AG10803 (cell line): ENCODE measurements at regions not wholly inside any gene's neighbourhood (a gene's known extent, or its start where the extent isn't known, plus 50 kb on each side); places are given as distances from the start of the nearest gene placed in this dataset.

Source experiments
- DNase-seq: peaks from one replicate; pipeline ENCODE4 v3.0.0; 2010; ENCODE audit warnings: low read depth
- H3K4me3 ChIP-seq: 2 replicates; pipeline ENCODE4 v1.5.1; 2011; ENCODE audit warnings: mild to moderate bottlenecking, low read length, control low read depth
- TF ChIP-seq, protein P1 (sequence below): conservative IDR thresholded peaks from 2 replicates; pipeline ENCODE4 v1.5.1; 2011; ENCODE audit warnings: mild to moderate bottlenecking, low read length, control low read depth, inconsistent platforms

DNA sequence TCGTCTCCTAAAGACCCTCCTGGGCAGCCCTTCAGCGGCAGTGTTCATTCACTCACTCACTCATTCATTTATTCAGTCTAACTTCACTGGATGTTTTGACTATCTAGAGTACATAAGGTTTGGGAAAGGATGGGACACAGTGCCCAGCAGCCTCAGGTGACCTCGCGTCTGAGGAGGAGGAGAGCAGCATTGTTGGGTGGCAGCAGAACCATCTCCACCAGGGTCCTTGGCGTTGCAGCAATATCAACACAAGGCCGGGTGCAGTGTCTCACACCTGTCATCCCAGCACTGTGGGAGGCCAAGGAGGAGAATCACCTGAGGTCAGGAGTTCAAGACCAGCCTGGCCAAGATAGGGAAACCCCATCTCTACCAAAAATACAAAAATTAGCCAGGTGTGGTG is 408.0 kb downstream of the BRD1 start:
- DNase-seq = no peak
- H3K4me3 ChIP-seq = no peak overlapping the region
- TF ChIP-seq, protein P1, sequence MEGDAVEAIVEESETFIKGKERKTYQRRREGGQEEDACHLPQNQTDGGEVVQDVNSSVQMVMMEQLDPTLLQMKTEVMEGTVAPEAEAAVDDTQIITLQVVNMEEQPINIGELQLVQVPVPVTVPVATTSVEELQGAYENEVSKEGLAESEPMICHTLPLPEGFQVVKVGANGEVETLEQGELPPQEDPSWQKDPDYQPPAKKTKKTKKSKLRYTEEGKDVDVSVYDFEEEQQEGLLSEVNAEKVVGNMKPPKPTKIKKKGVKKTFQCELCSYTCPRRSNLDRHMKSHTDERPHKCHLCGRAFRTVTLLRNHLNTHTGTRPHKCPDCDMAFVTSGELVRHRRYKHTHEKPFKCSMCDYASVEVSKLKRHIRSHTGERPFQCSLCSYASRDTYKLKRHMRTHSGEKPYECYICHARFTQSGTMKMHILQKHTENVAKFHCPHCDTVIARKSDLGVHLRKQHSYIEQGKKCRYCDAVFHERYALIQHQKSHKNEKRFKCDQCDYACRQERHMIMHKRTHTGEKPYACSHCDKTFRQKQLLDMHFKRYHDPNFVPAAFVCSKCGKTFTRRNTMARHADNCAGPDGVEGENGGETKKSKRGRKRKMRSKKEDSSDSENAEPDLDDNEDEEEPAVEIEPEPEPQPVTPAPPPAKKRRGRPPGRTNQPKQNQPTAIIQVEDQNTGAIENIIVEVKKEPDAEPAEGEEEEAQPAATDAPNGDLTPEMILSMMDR = no peak

GRCh38 chr22:49418943-49419342 is 408.7 kb downstream of the BRD1 start:
- no peak for DNase-seq
- TF ChIP-seq, protein P1 = no peak
- H3K4me3 ChIP-seq = no peak overlapping the region

DNA sequence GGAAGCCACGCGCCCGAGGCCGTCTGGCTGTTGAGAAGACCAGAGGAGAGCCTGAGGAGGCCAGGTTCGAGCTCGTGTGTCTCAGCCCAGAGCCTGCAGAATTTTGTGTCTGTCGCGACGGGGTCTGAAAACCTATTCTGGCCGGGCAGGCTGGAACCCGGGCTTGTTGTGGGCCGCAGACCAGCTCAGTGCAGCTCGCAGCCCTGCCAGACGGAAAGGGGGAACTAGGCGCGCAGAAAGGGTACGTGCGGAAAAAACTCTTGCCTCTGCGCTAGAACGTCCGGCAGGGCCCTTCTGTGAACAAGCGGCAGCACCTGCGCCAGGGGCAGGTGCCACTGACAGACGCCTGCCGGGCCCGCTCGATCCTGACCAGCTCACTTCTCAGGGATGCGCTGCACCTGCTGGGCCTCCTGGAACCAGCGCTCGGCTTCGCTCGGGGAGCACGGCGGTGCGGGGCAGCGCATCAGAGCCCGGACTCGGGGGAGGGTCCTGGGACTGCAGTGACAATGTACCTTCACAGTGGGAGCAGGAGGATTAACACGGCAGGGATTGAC is 409.3 kb downstream of the BRD1 start:
- TF ChIP-seq, protein P1 = no peak
- no peak overlapping the region for H3K4me3 ChIP-seq
- no peak for DNase-seq

DNA sequence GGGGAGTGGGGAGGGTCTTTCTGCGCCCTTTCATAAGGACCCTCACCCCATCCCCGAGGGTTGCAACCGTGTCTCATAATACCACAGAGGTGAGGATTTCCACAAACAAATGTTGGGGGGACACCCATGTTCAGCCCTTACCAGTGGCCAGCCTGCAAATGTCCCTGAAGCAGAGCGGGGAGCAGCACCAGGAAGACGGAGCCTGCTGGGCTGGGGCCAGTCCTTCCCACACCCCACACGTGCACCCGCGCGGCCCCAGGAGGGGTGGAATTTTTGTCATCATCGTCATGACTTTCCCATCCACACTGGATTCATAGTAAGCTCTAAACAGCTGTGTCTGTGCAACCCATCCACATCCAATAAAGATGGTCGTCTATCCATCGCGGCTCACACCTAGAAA is 409.8 kb downstream of the BRD1 start:
- TF ChIP-seq, protein P1 = no peak
- H3K4me3 ChIP-seq = no peak overlapping the region
- no peak for DNase-seq

DNA sequence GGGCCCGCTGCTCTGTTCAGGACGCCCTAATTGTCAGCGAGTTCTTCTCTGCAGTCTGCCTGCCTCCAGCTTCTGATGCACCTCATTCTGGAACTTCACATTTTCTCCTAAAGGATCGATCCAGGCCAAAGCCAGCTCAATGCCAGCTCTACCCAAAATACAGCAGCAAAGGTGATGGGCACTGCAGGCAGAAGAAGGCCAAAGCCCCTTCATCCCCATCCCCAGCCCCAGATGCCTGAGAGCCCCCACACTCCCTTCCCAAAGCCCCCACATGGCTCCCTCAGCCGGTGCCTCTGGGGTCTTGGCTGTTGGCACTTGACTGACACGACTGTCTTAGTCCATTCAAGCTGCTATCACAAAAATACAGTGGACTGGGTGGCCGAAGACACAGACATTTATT is 410.3 kb downstream of the BRD1 start:
- TF ChIP-seq, protein P1 = no peak
- no peak overlapping the region for H3K4me3 ChIP-seq
- DNase-seq = no peak

- no peak for DNase-seq
- TF ChIP-seq, protein P1 = no peak
- no peak overlapping the region for H3K4me3 ChIP-seq
Observed at GRCh38 chr22:49415151-49415951, 412.3 kb downstream of the BRD1 start.

- TF ChIP-seq, protein P1 = no peak
Observed at GRCh38 chr22:49413551-49413950, 414.1 kb downstream of the BRD1 start.

More at GRCh38 chr22:49413551-49413950, 414.1 kb downstream of the BRD1 start:
- DNase-seq = no peak
- no peak overlapping the region for H3K4me3 ChIP-seq
